CD14-positive monocyte (primary cell): ENCODE measurements at regions not wholly inside any gene's neighbourhood (a gene's known extent, or its start where the extent isn't known, plus 50 kb on each side); places are given as distances from the start of the nearest gene placed in this dataset.
A peak's percentile ranks its signal among the peaks of the same experiment; 100 is the strongest.

ENCODE experiments used
- DNase-seq, 3 donors: peaks; one replicate each; pipeline ENCODE4 v3.0.0-alpha.2; 2011 to 2022
- H2AFZ ChIP-seq: 2 replicates; pipeline ENCODE4 v1.6.0; 2012; ENCODE audit warnings: mild to moderate bottlenecking, low read depth, low read length, inconsistent platforms; ENCODE audit not compliant: insufficient read depth, poor library complexity, severe bottlenecking
- H3K27ac ChIP-seq, 2 donors: 1 replicate in 1 of 2; 2 replicates in 1 of 2; pipeline ENCODE4 v1.5.1; 2012 to 2013; ENCODE audit warnings: low read length in 2 of 2, control low read depth in 1 of 2, inconsistent platforms in 1 of 2, low read depth in 1 of 2, mild to moderate bottlenecking in 1 of 2
- H3K27me3 ChIP-seq, 2 donors: one replicate each; pipeline versions ENCODE4 v1.6.0 to v1.6.1; 2011 to 2013; ENCODE audit warnings: low read length in 2 of 2; ENCODE audit not compliant: control insufficient read depth in 2 of 2, insufficient read depth in 2 of 2
- H3K36me3 ChIP-seq, 2 donors: replicated peaks in 1 of 2; 1 replicate in 1 of 2; 2 replicates in 1 of 2; pipeline versions ENCODE4 v1.5.1 to v1.6.1; 2012 to 2013; ENCODE audit warnings: low read length in 2 of 2, control low read depth in 1 of 2, inconsistent platforms in 1 of 2, mild to moderate bottlenecking in 1 of 2; ENCODE audit not compliant: insufficient read depth in 2 of 2, control insufficient read depth in 1 of 2
- H3K4me1 ChIP-seq, 2 donors: 1 replicate in 1 of 2; 2 replicates in 1 of 2; pipeline versions ENCODE4 v1.5.1 to v1.6.1; 2012 to 2013; ENCODE audit warnings: low read length in 2 of 2, control low read depth in 1 of 2, inconsistent platforms in 1 of 2, mild to moderate bottlenecking in 1 of 2, moderate library complexity in 1 of 2; ENCODE audit not compliant: insufficient read depth in 2 of 2, control insufficient read depth in 1 of 2
- H3K4me2 ChIP-seq: replicated peaks from 2 replicates; pipeline ENCODE3; 2012; ENCODE audit warnings: low read length, moderate library complexity, mild to moderate bottlenecking; ENCODE audit not compliant: poor library complexity, severe bottlenecking; ENCODE audit errors: extremely low read depth
- H3K4me3 ChIP-seq, 3 experiments: fragments of 200-600 bp in 1 of 3; sonication (generic) in 1 of 3; replicated peaks in 1 of 3; 1 replicate in 2 of 3; 2 replicates in 1 of 3; pipeline ENCODE4 v1.5.1; 2011 to 2013; ENCODE audit warnings: low read length in 3 of 3, mild to moderate bottlenecking in 3 of 3, control low read depth in 2 of 3, low read depth in 2 of 3, inconsistent platforms in 1 of 3, moderate library complexity in 1 of 3
- H3K79me2 ChIP-seq: 2 replicates; pipeline ENCODE4 v1.6.0; 2012; ENCODE audit warnings: mild to moderate bottlenecking, control low read depth, inconsistent platforms, low read length, moderate library complexity; ENCODE audit not compliant: insufficient read depth
- H3K9ac ChIP-seq: 2 replicates; pipeline ENCODE4 v1.6.0; 2017; ENCODE audit warnings: low read length, mild to moderate bottlenecking; ENCODE audit not compliant: insufficient read depth, poor library complexity, severe bottlenecking
- H3K9me3 ChIP-seq, 2 donors: replicated peaks in 1 of 2; 1 replicate in 1 of 2; 2 replicates in 1 of 2; pipeline versions ENCODE4 v1.5.1 to v1.6.1; 2012 to 2013; ENCODE audit warnings: low read length in 2 of 2, control low read depth in 1 of 2; ENCODE audit not compliant: control insufficient read depth in 1 of 2, insufficient read depth in 1 of 2
- H4K20me1 ChIP-seq: 2 replicates; pipeline ENCODE4 v1.6.0; 2012; ENCODE audit warnings: mild to moderate bottlenecking, low read length, control low read depth, moderate library complexity; ENCODE audit not compliant: insufficient read depth
- H3K27ac Mint-ChIP-seq, 7 donors: one replicate each; pipeline ENCODE4 v1.8.0; 2020; ENCODE audit warnings: mild to moderate bottlenecking in 7 of 7, mixed read lengths in 7 of 7, moderate library complexity in 6 of 7, inconsistent platforms in 2 of 7
- H3K27me3 Mint-ChIP-seq, 3 donors: one replicate each; pipeline ENCODE4 v1.8.0; 2021 to 2022; ENCODE audit warnings: low read depth in 3 of 3, mild to moderate bottlenecking in 3 of 3, mixed read lengths in 3 of 3, moderate library complexity in 3 of 3, inconsistent platforms in 1 of 3
- H3K36me3 Mint-ChIP-seq, 2 donors: one replicate each; pipeline ENCODE4 v1.8.0; 2020; ENCODE audit warnings: mixed read lengths in 2 of 2, inconsistent platforms in 1 of 2, mild to moderate bottlenecking in 1 of 2
- H3K4me1 Mint-ChIP-seq: one replicate; pipeline ENCODE4 v1.8.0; 2020; ENCODE audit warnings: mild to moderate bottlenecking, mixed read lengths
- H3K4me3 Mint-ChIP-seq, 2 donors: one replicate each; pipeline ENCODE4 v1.8.0; 2020; ENCODE audit warnings: mild to moderate bottlenecking in 2 of 2, mixed read lengths in 2 of 2, moderate library complexity in 1 of 2
- H3K9me3 Mint-ChIP-seq, 7 donors: one replicate each; pipeline ENCODE4 v1.8.0; 2020 to 2022; ENCODE audit warnings: mixed read lengths in 7 of 7, mild to moderate bottlenecking in 6 of 7, moderate library complexity in 6 of 7, inconsistent platforms in 2 of 7
- CTCF ChIP-seq: fragments of 200-600 bp; IDR thresholded peaks from one replicate; pipeline ENCODE4 v1.8.0; 2022; ENCODE audit warnings: antibody characterized with exemption, mild to moderate bottlenecking
- WGBS: methylation state at CpG from one replicate; pipeline ENCODE4 v1.1.5; 2013; ENCODE audit warnings: missing lambda C conversion rate; ENCODE audit not compliant: insufficient coverage; 5-methylcytosine and 5-hydroxymethylcytosine counted together
- intact Hi-C, 2 donors: fragments of 100-400 bp; cut with micrococcal nuclease; formaldehyde crosslinking; loops; one replicate each; pipeline versions ENCODE4 v1.15.0 to v1.15.1; 2023

GRCh38 chr3:99317201-99317600 is 321.2 kb upstream of the COL8A1 start:
- no peaks in the 10 kb centered on the region for H4K20me1 ChIP-seq
- H3K36me3 Mint-ChIP-seq, result no peaks in the 10 kb centered on the region
- WGBS, result no CpG with 5 or more reads among the region's 2 CpGs
- no peak overlapping the region for H3K27ac Mint-ChIP-seq
- no peak overlapping the region for H2AFZ ChIP-seq
- no peak for DNase-seq
- H3K9me3 ChIP-seq, result no peaks in the 10 kb centered on the region
- no peak overlapping the region for H3K4me2 ChIP-seq
- H3K4me3 ChIP-seq, result no peak overlapping the region
- H3K4me3 Mint-ChIP-seq, result no peak overlapping the region
- peaks cover 0 to 1% (median 0%) of the 10 kb centered on the region in 3 donors for H3K27me3 Mint-ChIP-seq
- H3K79me2 ChIP-seq, result no peaks in the 10 kb centered on the region
- no peaks in the 10 kb centered on the region for H3K4me1 Mint-ChIP-seq
- H3K9me3 Mint-ChIP-seq, result peaks cover 0 to 12% (median 5%) of the 10 kb centered on the region in 7 donors
- H3K9ac ChIP-seq, result no peak overlapping the region
- no peak for TF ChIP-seq CTCF
- no peaks in the 10 kb centered on the region for H3K36me3 ChIP-seq
- no peaks in the 10 kb centered on the region for H3K27me3 ChIP-seq
- intact Hi-C loops, result no loop called here
- H3K4me1 ChIP-seq, result no peaks in the 10 kb centered on the region
- no peak overlapping the region for H3K27ac ChIP-seq

GRCh38 chr3:99315896-99316295 is 322.5 kb upstream of the COL8A1 start:
- 55% methylated on average over 2 of the region's 3 CpGs for whole genome bisulfite sequencing
- Mint-ChIP-seq H3K9me3 (peaks cover 0 to 15% (median 4%) of the 10 kb centered on the region in 7 donors), H3K27ac (peak overlapping the region in 1 of 7 donors; percentile 26), H3K36me3 (no peaks in the 10 kb centered on the region), H3K4me1 (no peaks in the 10 kb centered on the region), H3K27me3 (peaks cover 0 to 1% (median 1%) of the 10 kb centered on the region in 3 donors), H3K4me3 (no peak overlapping the region)
- no peak overlapping the region for H3K9ac ChIP-seq
- DNase-seq, result no peak
- H3K79me2 ChIP-seq, result no peaks in the 10 kb centered on the region
- H3K9me3 ChIP-seq, result no peaks in the 10 kb centered on the region
- no peaks in the 10 kb centered on the region for H3K4me1 ChIP-seq
- no peak overlapping the region for H2AFZ ChIP-seq
- no peak overlapping the region for H3K4me3 ChIP-seq
- H3K27me3 ChIP-seq, result no peaks in the 10 kb centered on the region
- H3K4me2 ChIP-seq, result no peak overlapping the region
- TF ChIP-seq CTCF, result no peak
- intact Hi-C loops, result no loop called here
- H4K20me1 ChIP-seq, result no peaks in the 10 kb centered on the region
- H3K36me3 ChIP-seq, result no peaks in the 10 kb centered on the region
- no peak overlapping the region for H3K27ac ChIP-seq
